ENCODE measurements at regions not wholly inside any gene's neighbourhood (a gene's known extent, or its start where the extent isn't known, plus 50 kb on each side); places are given as distances from the start of the nearest gene placed in this dataset.

DNA sequence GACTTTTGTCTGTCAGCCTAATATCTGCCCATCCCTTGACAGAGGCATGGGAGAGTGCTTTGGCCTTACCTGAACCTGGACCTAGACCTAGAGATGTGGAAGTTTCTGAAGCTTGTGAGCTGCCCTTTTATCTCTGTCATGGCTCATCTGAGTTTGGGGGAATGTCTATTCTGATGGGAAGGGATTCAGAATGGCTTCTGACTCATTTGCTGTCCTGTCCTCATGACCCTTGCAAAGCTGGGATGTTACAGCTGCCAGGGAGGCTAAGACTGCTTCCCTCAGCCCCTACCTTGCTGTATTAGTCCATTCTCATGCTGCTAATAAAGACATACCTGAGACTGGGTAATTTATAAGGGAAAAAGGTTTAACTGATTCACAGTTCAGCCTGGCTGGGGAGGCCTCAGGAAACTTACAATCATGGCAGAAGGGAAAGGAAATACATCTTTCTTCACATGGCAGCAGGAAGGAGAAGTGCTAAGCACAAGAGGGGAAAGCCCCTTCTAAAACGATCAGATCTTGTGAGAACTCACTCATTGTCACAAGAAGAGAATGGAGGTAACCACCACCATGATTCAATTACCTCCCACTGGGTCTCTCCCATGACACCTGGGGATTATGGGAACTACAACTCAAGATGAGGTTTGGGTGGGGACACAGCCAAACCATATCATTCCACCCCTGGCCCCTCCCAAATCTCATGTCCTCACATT, 252.2 kb downstream of the ERMARD start:
- TF ChIP-seq GATA2 (IDR thresholded peaks at IDR 0.05; ENCODE audit: low read depth, low read length) = no peak
- TF ChIP-seq GATA3 (IDR thresholded peaks at IDR 0.05; ENCODE audit: low read depth, low read length) = no peak
